ENCODE measurements at regions not wholly inside any gene's neighbourhood (a gene's known extent, or its start where the extent isn't known, plus 50 kb on each side); places are given as distances from the start of the nearest gene placed in this dataset.

DNA sequence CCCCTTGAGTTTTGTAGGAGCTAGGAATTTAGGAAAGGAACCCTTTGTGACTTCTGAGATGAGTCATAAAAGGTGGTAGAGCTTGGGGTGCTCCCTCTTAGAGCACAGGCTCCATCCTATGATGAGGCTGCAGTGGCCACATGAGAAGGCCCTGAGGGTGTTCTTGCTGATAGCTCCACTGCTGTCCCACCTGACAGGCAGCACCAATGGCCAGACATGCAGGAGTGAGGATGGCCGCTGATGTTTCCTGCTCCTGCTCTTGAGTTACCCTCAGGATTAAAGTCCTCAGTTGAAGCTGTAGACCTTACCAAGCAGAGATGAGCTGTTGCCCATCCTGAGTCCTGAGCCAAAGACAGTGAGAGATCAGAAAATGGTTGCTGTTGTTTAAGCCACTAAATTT is 512.1 kb downstream of the CDH26 start:
- no peak for TF ChIP-seq EZH2 (IDR thresholded peaks at IDR 0.05)
- TF ChIP-seq, protein P1, sequence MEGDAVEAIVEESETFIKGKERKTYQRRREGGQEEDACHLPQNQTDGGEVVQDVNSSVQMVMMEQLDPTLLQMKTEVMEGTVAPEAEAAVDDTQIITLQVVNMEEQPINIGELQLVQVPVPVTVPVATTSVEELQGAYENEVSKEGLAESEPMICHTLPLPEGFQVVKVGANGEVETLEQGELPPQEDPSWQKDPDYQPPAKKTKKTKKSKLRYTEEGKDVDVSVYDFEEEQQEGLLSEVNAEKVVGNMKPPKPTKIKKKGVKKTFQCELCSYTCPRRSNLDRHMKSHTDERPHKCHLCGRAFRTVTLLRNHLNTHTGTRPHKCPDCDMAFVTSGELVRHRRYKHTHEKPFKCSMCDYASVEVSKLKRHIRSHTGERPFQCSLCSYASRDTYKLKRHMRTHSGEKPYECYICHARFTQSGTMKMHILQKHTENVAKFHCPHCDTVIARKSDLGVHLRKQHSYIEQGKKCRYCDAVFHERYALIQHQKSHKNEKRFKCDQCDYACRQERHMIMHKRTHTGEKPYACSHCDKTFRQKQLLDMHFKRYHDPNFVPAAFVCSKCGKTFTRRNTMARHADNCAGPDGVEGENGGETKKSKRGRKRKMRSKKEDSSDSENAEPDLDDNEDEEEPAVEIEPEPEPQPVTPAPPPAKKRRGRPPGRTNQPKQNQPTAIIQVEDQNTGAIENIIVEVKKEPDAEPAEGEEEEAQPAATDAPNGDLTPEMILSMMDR (IDR thresholded peaks at IDR 0.05): no peak
